Epithelial cell of proximal tubule (primary cell): ENCODE measurements at regions not wholly inside any gene's neighbourhood (a gene's known extent, or its start where the extent isn't known, plus 50 kb on each side); places are given as distances from the start of the nearest gene placed in this dataset.
A peak's percentile ranks its signal among the peaks of the same experiment; 100 is the strongest.
"Not testable (repeated sequence)": the region's sequence is repeated elsewhere in the genome, so short reads cannot be mapped to it uniquely, and the experiment has no call there.

ENCODE experiments used
- DNase-seq: peaks from one replicate; pipeline ENCODE4 v3.0.0-alpha.2; 2011; ENCODE audit warnings: low read depth
- H3K4me3 ChIP-seq: 2 replicates; pipeline ENCODE4 v1.5.1; 2011; ENCODE audit warnings: low read depth, mild to moderate bottlenecking, low read length
- CTCF ChIP-seq: conservative IDR thresholded peaks from 2 replicates; pipeline ENCODE4 v1.5.1; 2012; ENCODE audit warnings: low read depth, mild to moderate bottlenecking, low read length

- TF ChIP-seq CTCF = no peak
- DNase-seq = peak; percentile 19
Observed at GRCh38 chr22:27252282-27253049, 549.1 kb downstream of the MN1 start.

GRCh38 chr22:27253108-27253902, 548.3 kb downstream of the MN1 start:
- TF ChIP-seq CTCF = no peak
- no peak for DNase-seq
- H3K4me3 ChIP-seq = no peak overlapping the region

More at GRCh38 chr22:27252282-27253049, 549.1 kb downstream of the MN1 start:
- no peak overlapping the region for H3K4me3 ChIP-seq

GRCh38 chr22:27254063-27254462, 547.5 kb downstream of the MN1 start:
- not testable (repeated sequence) for H3K4me3 ChIP-seq

GRCh38 chr22:27255580-27255979, 546.0 kb downstream of the MN1 start:
- no peak for DNase-seq
- TF ChIP-seq CTCF = no peak
- no peak overlapping the region for H3K4me3 ChIP-seq

More at GRCh38 chr22:27254063-27254462, 547.5 kb downstream of the MN1 start:
- DNase-seq = not testable (repeated sequence)

- no peak for DNase-seq
- H3K4me3 ChIP-seq = no peak overlapping the region
- peak; percentile 15 for TF ChIP-seq CTCF
Observed at GRCh38 chr22:27257987-27258386, 543.6 kb downstream of the MN1 start.

- DNase-seq = no peak
- no peak overlapping the region for H3K4me3 ChIP-seq
- no peak for TF ChIP-seq CTCF
Observed at GRCh38 chr22:27258616-27259172, 542.9 kb downstream of the MN1 start.

- no peak overlapping the region for H3K4me3 ChIP-seq
- DNase-seq = no peak
- no peak for TF ChIP-seq CTCF
Observed at GRCh38 chr22:27259433-27259832, 542.1 kb downstream of the MN1 start.
